SK-N-SH (cell line): ENCODE measurements at regions not wholly inside any gene's neighbourhood (a gene's known extent, or its start where the extent isn't known, plus 50 kb on each side); places are given as distances from the start of the nearest gene placed in this dataset.

ENCODE experiments used
- CTCF ChIP-seq: fragments of 200-600 bp; sonication (generic); IDR thresholded peaks from 2 replicates; pipeline ENCODE4 v1.6.1; 2017; ENCODE audit warnings: antibody characterized with exemption, mild to moderate bottlenecking, moderate library complexity
- EZH2phosphoT487 ChIP-seq: fragments of 200-600 bp; sonication (generic); IDR thresholded peaks from 2 replicates; pipeline ENCODE4 v1.6.1; 2017; ENCODE audit warnings: low read depth, mixed run types, mild to moderate bottlenecking, antibody characterized with exemption, moderate library complexity, borderline replicate concordance
- JUND ChIP-seq: IDR thresholded peaks from 2 replicates; pipeline ENCODE4 v1.4.0; 2012
- MAX ChIP-seq: IDR thresholded peaks from 2 replicates; pipeline ENCODE4 v1.4.0; 2012; ENCODE audit warnings: low read depth
- MEF2A ChIP-seq: IDR thresholded peaks from 2 replicates; pipeline ENCODE4 v1.4.0; 2012; ENCODE audit warnings: low read depth, borderline replicate concordance
- NFIC ChIP-seq: IDR thresholded peaks from 2 replicates; pipeline ENCODE4 v1.4.0; 2012; ENCODE audit warnings: borderline replicate concordance
- RCOR1 ChIP-seq: fragments of 150-350 bp; IDR thresholded peaks from 2 replicates; pipeline ENCODE4 v1.6.1; 2017; ENCODE audit warnings: antibody characterized with exemption, low read length
- TEAD4 ChIP-seq: IDR thresholded peaks from 2 replicates; pipeline ENCODE4 v1.4.0; 2012; ENCODE audit warnings: mild to moderate bottlenecking, borderline replicate concordance; ENCODE audit not compliant: insufficient read depth
- USF2 ChIP-seq: fragments of 150-350 bp; IDR thresholded peaks from 2 replicates; pipeline ENCODE4 v1.6.1; 2017; ENCODE audit warnings: antibody characterized with exemption, low read length, low read depth, borderline replicate concordance
- ZBTB33 ChIP-seq: IDR thresholded peaks from 2 replicates; pipeline ENCODE4 v1.4.0; 2012; ENCODE audit warnings: low read depth, borderline replicate concordance

- TF ChIP-seq RCOR1 (no peak), CTCF (no peak), USF2 (no peak), EZH2phosphoT487 (no peak), MAX (no peak), JUND (no peak), TEAD4 (no peak), MEF2A (no peak), NFIC (no peak), ZBTB33 (no peak)
Observed at GRCh38 chr15:97085731-97086130, 755.2 kb downstream of the NR2F2 start.
